SJCRH30 (cell line): ENCODE measurements at regions not wholly inside any gene's neighbourhood (a gene's known extent, or its start where the extent isn't known, plus 50 kb on each side); places are given as distances from the start of the nearest gene placed in this dataset.

Source experiments
- DNase-seq, 2 experiments: peaks; one replicate each; pipeline ENCODE4 v3.0.0-alpha.2; 2015 to 2020
- H3K27ac ChIP-seq: fragments of 250-450 bp; sonication (Bioruptor Pico); 2 replicates; pipeline ENCODE4 v1.5.1; 2020; ENCODE audit warnings: mild to moderate bottlenecking, moderate library complexity
- H3K27me3 ChIP-seq: fragments of 250-450 bp; sonication (Bioruptor Pico); 2 replicates; pipeline ENCODE4 v1.5.1; 2020; ENCODE audit warnings: mild to moderate bottlenecking, moderate library complexity
- H3K36me3 ChIP-seq: fragments of 250-450 bp; sonication (Bioruptor Pico); 2 replicates; pipeline ENCODE4 v1.5.1; 2020; ENCODE audit warnings: mild to moderate bottlenecking, moderate library complexity
- H3K4me1 ChIP-seq: fragments of 250-450 bp; sonication (Bioruptor Pico); 2 replicates; pipeline ENCODE4 v1.5.1; 2020; ENCODE audit warnings: mild to moderate bottlenecking, moderate library complexity
- H3K4me3 ChIP-seq: fragments of 250-450 bp; sonication (Bioruptor Pico); 2 replicates; pipeline ENCODE4 v1.5.1; 2020; ENCODE audit warnings: mild to moderate bottlenecking, moderate library complexity
- H3K9me3 ChIP-seq: fragments of 250-450 bp; sonication (Bioruptor Pico); replicated peaks from 2 replicates; pipeline ENCODE4 v1.5.1; 2020; ENCODE audit warnings: mild to moderate bottlenecking, moderate library complexity

- Histone ChIP-seq H3K4me1 (no peaks in the 10 kb centered on the region), H3K27ac (no peak overlapping the region), H3K36me3 (no peaks in the 10 kb centered on the region), H3K9me3 (no peaks in the 10 kb centered on the region), H3K27me3 (no peaks in the 10 kb centered on the region), H3K4me3 (no peak overlapping the region)
- no peak for DNase-seq
Observed at GRCh38 chr18:56186319-56186718, 452.1 kb downstream of the TXNL1 start.

GRCh38 chr18:56185126-56185525, 453.3 kb downstream of the TXNL1 start:
- H3K4me1 ChIP-seq = no peaks in the 10 kb centered on the region
- no peak overlapping the region for H3K4me3 ChIP-seq
- no peak overlapping the region for H3K27ac ChIP-seq
- no peaks in the 10 kb centered on the region for H3K9me3 ChIP-seq
- no peak for DNase-seq
- H3K27me3 ChIP-seq = no peaks in the 10 kb centered on the region
- no peaks in the 10 kb centered on the region for H3K36me3 ChIP-seq

GRCh38 chr18:56176751-56177150, 461.6 kb downstream of the TXNL1 start:
- Histone ChIP-seq H3K27ac (no peak overlapping the region), H3K4me3 (no peak overlapping the region), H3K27me3 (no peaks in the 10 kb centered on the region), H3K36me3 (no peaks in the 10 kb centered on the region), H3K4me1 (no peaks in the 10 kb centered on the region), H3K9me3 (no peaks in the 10 kb centered on the region)
- DNase-seq = no peak

- H3K27ac ChIP-seq = no peak overlapping the region
- H3K9me3 ChIP-seq = no peaks in the 10 kb centered on the region
- H3K36me3 ChIP-seq = no peaks in the 10 kb centered on the region
- H3K27me3 ChIP-seq = no peaks in the 10 kb centered on the region
- no peak for DNase-seq
- no peak overlapping the region for H3K4me3 ChIP-seq
- no peaks in the 10 kb centered on the region for H3K4me1 ChIP-seq
Observed at GRCh38 chr18:56175330-56176001, 462.9 kb downstream of the TXNL1 start.

- Histone ChIP-seq H3K4me3 (no peak overlapping the region), H3K9me3 (no peaks in the 10 kb centered on the region), H3K27me3 (no peaks in the 10 kb centered on the region), H3K27ac (no peak overlapping the region), H3K36me3 (no peaks in the 10 kb centered on the region), H3K4me1 (no peaks in the 10 kb centered on the region)
- DNase-seq = no peak
Observed at GRCh38 chr18:56173542-56174220, 464.7 kb downstream of the TXNL1 start.

GRCh38 chr18:56172527-56172926, 465.9 kb downstream of the TXNL1 start:
- no peaks in the 10 kb centered on the region for H3K27me3 ChIP-seq
- H3K4me3 ChIP-seq = no peak overlapping the region
- no peak for DNase-seq
- H3K9me3 ChIP-seq = no peaks in the 10 kb centered on the region
- H3K4me1 ChIP-seq = no peaks in the 10 kb centered on the region
- H3K36me3 ChIP-seq = no peaks in the 10 kb centered on the region
- H3K27ac ChIP-seq = no peak overlapping the region

- Histone ChIP-seq H3K27me3 (no peaks in the 10 kb centered on the region), H3K36me3 (no peaks in the 10 kb centered on the region), H3K4me3 (no peak overlapping the region), H3K9me3 (no peaks in the 10 kb centered on the region), H3K27ac (no peak overlapping the region), H3K4me1 (no peaks in the 10 kb centered on the region)
- no peak for DNase-seq
Observed at GRCh38 chr18:56171848-56172247, 466.5 kb downstream of the TXNL1 start.

- no peaks in the 10 kb centered on the region for H3K27me3 ChIP-seq
- no peak for DNase-seq
- no peaks in the 10 kb centered on the region for H3K9me3 ChIP-seq
- H3K27ac ChIP-seq = no peak overlapping the region
- H3K4me3 ChIP-seq = no peak overlapping the region
- H3K4me1 ChIP-seq = no peaks in the 10 kb centered on the region
- no peaks in the 10 kb centered on the region for H3K36me3 ChIP-seq
Observed at GRCh38 chr18:56168049-56168781, 470.2 kb downstream of the TXNL1 start.

GRCh38 chr18:56167366-56167765, 471.0 kb downstream of the TXNL1 start:
- H3K27ac ChIP-seq = no peak overlapping the region
- H3K27me3 ChIP-seq = no peaks in the 10 kb centered on the region
- H3K4me3 ChIP-seq = no peak overlapping the region
- no peaks in the 10 kb centered on the region for H3K36me3 ChIP-seq
- no peak for DNase-seq
- no peaks in the 10 kb centered on the region for H3K4me1 ChIP-seq
- no peaks in the 10 kb centered on the region for H3K9me3 ChIP-seq

- no peaks in the 10 kb centered on the region for H3K27me3 ChIP-seq
- H3K4me1 ChIP-seq = no peaks in the 10 kb centered on the region
- no peaks in the 10 kb centered on the region for H3K36me3 ChIP-seq
- no peak overlapping the region for H3K27ac ChIP-seq
- no peaks in the 10 kb centered on the region for H3K9me3 ChIP-seq
- DNase-seq = no peak
- no peak overlapping the region for H3K4me3 ChIP-seq
Observed at GRCh38 chr18:56166914-56167313, 471.5 kb downstream of the TXNL1 start.

- Histone ChIP-seq H3K36me3 (no peaks in the 10 kb centered on the region), H3K27ac (no peak overlapping the region), H3K4me3 (no peak overlapping the region), H3K27me3 (no peaks in the 10 kb centered on the region), H3K4me1 (no peaks in the 10 kb centered on the region), H3K9me3 (no peaks in the 10 kb centered on the region)
- no peak for DNase-seq
Observed at GRCh38 chr18:56165601-56166355, 472.6 kb downstream of the TXNL1 start.

GRCh38 chr18:56162311-56163265, 475.8 kb downstream of the TXNL1 start:
- DNase-seq = no peak
- Histone ChIP-seq H3K27ac (no peak overlapping the region), H3K9me3 (no peaks in the 10 kb centered on the region), H3K36me3 (no peaks in the 10 kb centered on the region), H3K4me3 (no peak overlapping the region), H3K4me1 (no peaks in the 10 kb centered on the region), H3K27me3 (no peaks in the 10 kb centered on the region)

- H3K27me3 ChIP-seq = no peaks in the 10 kb centered on the region
- H3K9me3 ChIP-seq = no peaks in the 10 kb centered on the region
- no peak for DNase-seq
- H3K36me3 ChIP-seq = no peaks in the 10 kb centered on the region
- no peak overlapping the region for H3K27ac ChIP-seq
- H3K4me3 ChIP-seq = no peak overlapping the region
- H3K4me1 ChIP-seq = no peaks in the 10 kb centered on the region
Observed at GRCh38 chr18:56161566-56162260, 476.7 kb downstream of the TXNL1 start.
